ENCODE measurements at regions not wholly inside any gene's neighbourhood (a gene's known extent, or its start where the extent isn't known, plus 50 kb on each side); places are given as distances from the start of the nearest gene placed in this dataset.

GRCh38 chr6:67863346-67863745 lies 771.7 kb upstream of the ADGRB3 start:
- TF ChIP-seq, protein P1, sequence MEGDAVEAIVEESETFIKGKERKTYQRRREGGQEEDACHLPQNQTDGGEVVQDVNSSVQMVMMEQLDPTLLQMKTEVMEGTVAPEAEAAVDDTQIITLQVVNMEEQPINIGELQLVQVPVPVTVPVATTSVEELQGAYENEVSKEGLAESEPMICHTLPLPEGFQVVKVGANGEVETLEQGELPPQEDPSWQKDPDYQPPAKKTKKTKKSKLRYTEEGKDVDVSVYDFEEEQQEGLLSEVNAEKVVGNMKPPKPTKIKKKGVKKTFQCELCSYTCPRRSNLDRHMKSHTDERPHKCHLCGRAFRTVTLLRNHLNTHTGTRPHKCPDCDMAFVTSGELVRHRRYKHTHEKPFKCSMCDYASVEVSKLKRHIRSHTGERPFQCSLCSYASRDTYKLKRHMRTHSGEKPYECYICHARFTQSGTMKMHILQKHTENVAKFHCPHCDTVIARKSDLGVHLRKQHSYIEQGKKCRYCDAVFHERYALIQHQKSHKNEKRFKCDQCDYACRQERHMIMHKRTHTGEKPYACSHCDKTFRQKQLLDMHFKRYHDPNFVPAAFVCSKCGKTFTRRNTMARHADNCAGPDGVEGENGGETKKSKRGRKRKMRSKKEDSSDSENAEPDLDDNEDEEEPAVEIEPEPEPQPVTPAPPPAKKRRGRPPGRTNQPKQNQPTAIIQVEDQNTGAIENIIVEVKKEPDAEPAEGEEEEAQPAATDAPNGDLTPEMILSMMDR (IDR thresholded peaks at IDR 0.05): no peak

GRCh38 chr6:67854098-67854497 lies 781.0 kb upstream of the ADGRB3 start:
- TF ChIP-seq, protein P1 (IDR thresholded peaks at IDR 0.05): no peak

GRCh38 chr6:67839818-67840217 lies 795.3 kb upstream of the ADGRB3 start:
- TF ChIP-seq, protein P1 (IDR thresholded peaks at IDR 0.05): no peak

- TF ChIP-seq, protein P1 (IDR thresholded peaks at IDR 0.05): no peak
Measured at GRCh38 chr6:67825201-67825895, 809.7 kb upstream of the ADGRB3 start.

DNA sequence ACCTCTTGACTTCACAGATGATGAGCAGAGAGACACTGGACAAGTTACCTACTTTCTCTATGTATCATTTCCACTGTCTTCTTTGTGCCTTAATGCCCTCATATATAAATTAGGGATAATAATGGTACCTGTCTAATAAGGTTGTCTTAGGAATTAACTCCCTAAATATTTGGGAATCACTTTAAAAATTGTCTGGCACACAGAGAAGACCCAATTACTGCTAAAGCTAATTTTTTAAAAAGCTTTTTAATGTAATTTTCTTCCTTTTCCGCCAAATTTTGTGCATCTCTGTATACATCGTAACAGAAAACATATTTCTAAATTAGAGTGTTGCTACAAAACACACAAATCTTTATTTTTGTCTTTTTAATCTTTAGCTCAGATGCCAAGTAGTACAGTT lies 816.8 kb upstream of the ADGRB3 start:
- TF ChIP-seq, protein P1 (IDR thresholded peaks at IDR 0.05): no peak

- TF ChIP-seq, protein P1 (IDR thresholded peaks at IDR 0.05): no peak
Measured at GRCh38 chr6:67815623-67816022, 819.5 kb upstream of the ADGRB3 start.

DNA sequence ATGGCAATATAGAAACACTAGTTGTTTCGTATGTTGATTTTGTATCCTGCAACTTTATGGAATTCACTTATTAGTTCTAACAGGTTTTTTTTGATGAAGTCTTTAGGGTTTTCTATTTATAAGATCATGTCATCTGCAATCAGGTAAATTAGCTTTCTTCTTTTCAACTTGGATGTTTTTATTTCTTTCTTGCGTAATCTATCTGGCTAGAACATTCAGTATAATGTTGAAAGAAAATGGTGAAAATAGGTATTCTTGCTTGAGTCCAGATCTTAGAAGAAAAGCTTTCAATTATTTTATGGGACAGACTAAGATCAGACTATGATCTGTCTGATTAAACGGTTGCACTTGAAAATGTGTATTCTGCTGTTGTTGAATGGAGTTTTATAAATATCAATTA lies 820.8 kb upstream of the ADGRB3 start:
- TF ChIP-seq, protein P1 (IDR thresholded peaks at IDR 0.05): no peak

DNA sequence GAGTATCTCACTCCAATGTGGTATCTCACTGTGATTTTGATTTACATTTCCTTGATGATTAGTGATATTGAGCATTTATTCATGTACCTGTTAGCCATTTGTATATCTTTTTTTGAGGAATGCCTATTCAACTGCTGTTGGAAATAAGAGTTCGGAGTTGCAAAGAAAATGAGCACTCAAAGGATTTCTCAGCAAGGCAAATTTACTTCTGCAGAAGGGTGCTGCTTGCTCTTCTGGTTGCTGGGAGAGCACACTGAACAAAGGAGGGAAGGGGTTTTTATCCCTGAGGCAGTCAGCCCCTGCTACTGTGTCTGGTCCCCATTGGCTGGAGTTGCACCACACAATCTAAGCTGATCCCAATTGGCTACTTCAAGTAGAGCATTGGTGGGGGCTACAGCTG lies 822.4 kb upstream of the ADGRB3 start:
- TF ChIP-seq, protein P1 (IDR thresholded peaks at IDR 0.05): no peak

All from LNCAP (cell line).